CD14-positive monocyte (primary cell): ENCODE measurements at regions not wholly inside any gene's neighbourhood (a gene's known extent, or its start where the extent isn't known, plus 50 kb on each side); places are given as distances from the start of the nearest gene placed in this dataset.

Source experiments
- DNase-seq, 3 donors: peaks; one replicate each; pipeline ENCODE4 v3.0.0-alpha.2; 2011 to 2022
- H2AFZ ChIP-seq: 2 replicates; pipeline ENCODE4 v1.6.0; 2012; ENCODE audit warnings: mild to moderate bottlenecking, low read depth, low read length, inconsistent platforms; ENCODE audit not compliant: insufficient read depth, poor library complexity, severe bottlenecking
- H3K27ac ChIP-seq, 2 donors: 1 replicate in 1 of 2; 2 replicates in 1 of 2; pipeline ENCODE4 v1.5.1; 2012 to 2013; ENCODE audit warnings: low read length in 2 of 2, control low read depth in 1 of 2, inconsistent platforms in 1 of 2, low read depth in 1 of 2, mild to moderate bottlenecking in 1 of 2
- H3K27me3 ChIP-seq, 2 donors: one replicate each; pipeline versions ENCODE4 v1.6.0 to v1.6.1; 2011 to 2013; ENCODE audit warnings: low read length in 2 of 2; ENCODE audit not compliant: control insufficient read depth in 2 of 2, insufficient read depth in 2 of 2
- H3K36me3 ChIP-seq, 2 donors: replicated peaks in 1 of 2; 1 replicate in 1 of 2; 2 replicates in 1 of 2; pipeline versions ENCODE4 v1.5.1 to v1.6.1; 2012 to 2013; ENCODE audit warnings: low read length in 2 of 2, control low read depth in 1 of 2, inconsistent platforms in 1 of 2, mild to moderate bottlenecking in 1 of 2; ENCODE audit not compliant: insufficient read depth in 2 of 2, control insufficient read depth in 1 of 2
- H3K4me1 ChIP-seq, 2 donors: 1 replicate in 1 of 2; 2 replicates in 1 of 2; pipeline versions ENCODE4 v1.5.1 to v1.6.1; 2012 to 2013; ENCODE audit warnings: low read length in 2 of 2, control low read depth in 1 of 2, inconsistent platforms in 1 of 2, mild to moderate bottlenecking in 1 of 2, moderate library complexity in 1 of 2; ENCODE audit not compliant: insufficient read depth in 2 of 2, control insufficient read depth in 1 of 2
- H3K4me2 ChIP-seq: replicated peaks from 2 replicates; pipeline ENCODE3; 2012; ENCODE audit warnings: low read length, moderate library complexity, mild to moderate bottlenecking; ENCODE audit not compliant: poor library complexity, severe bottlenecking; ENCODE audit errors: extremely low read depth
- H3K4me3 ChIP-seq, 3 experiments: fragments of 200-600 bp in 1 of 3; sonication (generic) in 1 of 3; replicated peaks in 1 of 3; 1 replicate in 2 of 3; 2 replicates in 1 of 3; pipeline ENCODE4 v1.5.1; 2011 to 2013; ENCODE audit warnings: low read length in 3 of 3, mild to moderate bottlenecking in 3 of 3, control low read depth in 2 of 3, low read depth in 2 of 3, inconsistent platforms in 1 of 3, moderate library complexity in 1 of 3
- H3K79me2 ChIP-seq: 2 replicates; pipeline ENCODE4 v1.6.0; 2012; ENCODE audit warnings: mild to moderate bottlenecking, control low read depth, inconsistent platforms, low read length, moderate library complexity; ENCODE audit not compliant: insufficient read depth
- H3K9ac ChIP-seq: 2 replicates; pipeline ENCODE4 v1.6.0; 2017; ENCODE audit warnings: low read length, mild to moderate bottlenecking; ENCODE audit not compliant: insufficient read depth, poor library complexity, severe bottlenecking
- H3K9me3 ChIP-seq, 2 donors: replicated peaks in 1 of 2; 1 replicate in 1 of 2; 2 replicates in 1 of 2; pipeline versions ENCODE4 v1.5.1 to v1.6.1; 2012 to 2013; ENCODE audit warnings: low read length in 2 of 2, control low read depth in 1 of 2; ENCODE audit not compliant: control insufficient read depth in 1 of 2, insufficient read depth in 1 of 2
- H4K20me1 ChIP-seq: 2 replicates; pipeline ENCODE4 v1.6.0; 2012; ENCODE audit warnings: mild to moderate bottlenecking, low read length, control low read depth, moderate library complexity; ENCODE audit not compliant: insufficient read depth
- H3K27ac Mint-ChIP-seq, 7 donors: one replicate each; pipeline ENCODE4 v1.8.0; 2020; ENCODE audit warnings: mild to moderate bottlenecking in 7 of 7, mixed read lengths in 7 of 7, moderate library complexity in 6 of 7, inconsistent platforms in 2 of 7
- H3K27me3 Mint-ChIP-seq, 3 donors: one replicate each; pipeline ENCODE4 v1.8.0; 2021 to 2022; ENCODE audit warnings: low read depth in 3 of 3, mild to moderate bottlenecking in 3 of 3, mixed read lengths in 3 of 3, moderate library complexity in 3 of 3, inconsistent platforms in 1 of 3
- H3K36me3 Mint-ChIP-seq, 2 donors: one replicate each; pipeline ENCODE4 v1.8.0; 2020; ENCODE audit warnings: mixed read lengths in 2 of 2, inconsistent platforms in 1 of 2, mild to moderate bottlenecking in 1 of 2
- H3K4me1 Mint-ChIP-seq: one replicate; pipeline ENCODE4 v1.8.0; 2020; ENCODE audit warnings: mild to moderate bottlenecking, mixed read lengths
- H3K4me3 Mint-ChIP-seq, 2 donors: one replicate each; pipeline ENCODE4 v1.8.0; 2020; ENCODE audit warnings: mild to moderate bottlenecking in 2 of 2, mixed read lengths in 2 of 2, moderate library complexity in 1 of 2
- H3K9me3 Mint-ChIP-seq, 7 donors: one replicate each; pipeline ENCODE4 v1.8.0; 2020 to 2022; ENCODE audit warnings: mixed read lengths in 7 of 7, mild to moderate bottlenecking in 6 of 7, moderate library complexity in 6 of 7, inconsistent platforms in 2 of 7
- WGBS: methylation state at CpG from one replicate; pipeline ENCODE4 v1.1.5; 2013; ENCODE audit warnings: missing lambda C conversion rate; ENCODE audit not compliant: insufficient coverage; 5-methylcytosine and 5-hydroxymethylcytosine counted together
- intact Hi-C, 2 donors: fragments of 100-400 bp; cut with micrococcal nuclease; formaldehyde crosslinking; loops; one replicate each; pipeline versions ENCODE4 v1.15.0 to v1.15.1; 2023
- TF ChIP-seq, protein P1 (sequence below): fragments of 200-600 bp; IDR thresholded peaks from one replicate; pipeline ENCODE4 v1.8.0; 2022; ENCODE audit warnings: antibody characterized with exemption, mild to moderate bottlenecking

DNA sequence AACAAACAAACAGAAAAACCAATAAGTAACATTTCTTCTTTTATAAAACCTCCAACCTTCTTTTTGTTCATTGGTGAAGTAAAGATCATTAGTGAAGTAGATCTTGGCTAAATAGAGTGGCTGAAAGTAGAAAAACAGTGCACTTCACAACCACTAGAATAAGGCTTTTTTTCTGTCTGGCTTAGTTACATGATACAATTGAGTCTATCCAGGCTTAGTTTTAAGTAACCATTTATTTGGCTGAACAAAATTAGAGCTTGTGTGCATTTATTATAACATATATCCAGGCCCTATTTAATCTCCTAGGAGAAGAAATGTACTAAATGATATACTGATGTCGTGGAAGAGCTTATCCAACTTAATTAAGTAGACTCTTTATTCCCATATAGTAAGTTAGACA lies 65.8 kb upstream of the STK38L start:
- no CpG with 5 or more reads among the region's 1 CpG for WGBS
- H3K27me3 ChIP-seq = no peaks in the 10 kb centered on the region
- H3K36me3 Mint-ChIP-seq = no peaks in the 10 kb centered on the region
- H3K9me3 Mint-ChIP-seq = peaks cover 0 to 3% (median 1%) of the 10 kb centered on the region in 7 donors
- DNase-seq = no peak
- H3K27ac Mint-ChIP-seq = peak overlapping the region in 2 of 7 donors; percentile 30 to 93
- no peak overlapping the region for H2AFZ ChIP-seq
- H3K36me3 ChIP-seq = no peaks in the 10 kb centered on the region
- TF ChIP-seq, protein P1, sequence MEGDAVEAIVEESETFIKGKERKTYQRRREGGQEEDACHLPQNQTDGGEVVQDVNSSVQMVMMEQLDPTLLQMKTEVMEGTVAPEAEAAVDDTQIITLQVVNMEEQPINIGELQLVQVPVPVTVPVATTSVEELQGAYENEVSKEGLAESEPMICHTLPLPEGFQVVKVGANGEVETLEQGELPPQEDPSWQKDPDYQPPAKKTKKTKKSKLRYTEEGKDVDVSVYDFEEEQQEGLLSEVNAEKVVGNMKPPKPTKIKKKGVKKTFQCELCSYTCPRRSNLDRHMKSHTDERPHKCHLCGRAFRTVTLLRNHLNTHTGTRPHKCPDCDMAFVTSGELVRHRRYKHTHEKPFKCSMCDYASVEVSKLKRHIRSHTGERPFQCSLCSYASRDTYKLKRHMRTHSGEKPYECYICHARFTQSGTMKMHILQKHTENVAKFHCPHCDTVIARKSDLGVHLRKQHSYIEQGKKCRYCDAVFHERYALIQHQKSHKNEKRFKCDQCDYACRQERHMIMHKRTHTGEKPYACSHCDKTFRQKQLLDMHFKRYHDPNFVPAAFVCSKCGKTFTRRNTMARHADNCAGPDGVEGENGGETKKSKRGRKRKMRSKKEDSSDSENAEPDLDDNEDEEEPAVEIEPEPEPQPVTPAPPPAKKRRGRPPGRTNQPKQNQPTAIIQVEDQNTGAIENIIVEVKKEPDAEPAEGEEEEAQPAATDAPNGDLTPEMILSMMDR = no peak
- no peak overlapping the region for H3K4me2 ChIP-seq
- H3K9me3 ChIP-seq = no peaks in the 10 kb centered on the region
- peaks cover 43% of the 10 kb centered on the region for H3K4me1 Mint-ChIP-seq
- peaks cover 41 to 50% of the 10 kb centered on the region in 2 donors for H3K4me1 ChIP-seq
- H4K20me1 ChIP-seq = no peaks in the 10 kb centered on the region
- no peak overlapping the region for H3K9ac ChIP-seq
- H3K4me3 Mint-ChIP-seq = no peak overlapping the region
- intact Hi-C loops = loop anchor here in 1 of 2 donors (5.0 kb wide), 1 partner anchor 64 kb away; the partner anchor contains the start of gene STK38L
- H3K27me3 Mint-ChIP-seq = peaks cover 0 to 7% (median 3%) of the 10 kb centered on the region in 3 donors
- H3K4me3 ChIP-seq = no peak overlapping the region
- H3K27ac ChIP-seq = no peak overlapping the region
- no peaks in the 10 kb centered on the region for H3K79me2 ChIP-seq

DNA sequence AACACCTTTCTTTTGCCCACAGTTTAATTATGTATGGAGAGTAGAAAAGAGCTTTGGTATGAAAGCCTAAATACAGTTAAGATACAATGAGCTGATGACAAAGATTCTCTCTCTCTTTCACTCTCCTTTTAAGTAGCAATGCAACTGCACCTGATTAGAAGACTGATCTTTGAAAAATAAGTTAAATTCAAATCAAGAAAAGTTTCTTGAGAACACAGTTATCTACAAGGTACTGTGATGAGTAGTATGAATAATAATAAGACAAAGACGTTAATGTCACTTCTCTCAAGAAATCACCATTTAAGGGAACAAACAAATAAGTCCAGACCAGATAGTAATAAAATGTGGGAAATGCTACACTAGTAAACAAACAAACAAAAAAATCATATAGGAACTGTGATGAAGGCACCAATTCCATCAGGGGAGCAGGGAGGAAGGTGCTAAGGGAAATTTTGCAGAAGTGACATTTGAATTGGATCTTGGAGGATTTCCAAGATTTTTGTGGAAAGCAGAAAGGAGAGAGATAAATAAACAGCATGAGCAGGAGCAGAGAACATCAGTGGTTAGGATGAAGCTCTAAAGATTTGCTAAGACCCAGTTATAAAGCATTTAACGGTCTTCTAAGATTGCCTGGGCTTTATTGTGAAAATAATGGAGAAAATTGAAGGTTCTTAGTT lies 65.2 kb upstream of the STK38L start:
- Histone ChIP-seq H3K27me3 (no peaks in the 10 kb centered on the region), H3K4me3 (no peak overlapping the region), H2AFZ (no peak overlapping the region), H4K20me1 (no peaks in the 10 kb centered on the region), H3K27ac (peak overlapping the region in 1 of 2 donors; percentile 84), H3K79me2 (no peaks in the 10 kb centered on the region), H3K4me2 (no peak overlapping the region), H3K4me1 (peaks cover 41 to 50% of the 10 kb centered on the region in 2 donors), H3K9ac (no peak overlapping the region), H3K9me3 (no peaks in the 10 kb centered on the region), H3K36me3 (no peaks in the 10 kb centered on the region)
- Mint-ChIP-seq H3K36me3 (no peaks in the 10 kb centered on the region), H3K9me3 (peaks cover 0 to 3% (median 0%) of the 10 kb centered on the region in 7 donors), H3K27ac (peak overlapping the region in 6 of 7 donors; percentile 91 to 97 (median 94)), H3K4me1 (peaks cover 43% of the 10 kb centered on the region), H3K4me3 (peak overlapping the region in 1 of 2 donors; percentile 27), H3K27me3 (peaks cover 0 to 7% (median 3%) of the 10 kb centered on the region in 3 donors)
- whole genome bisulfite sequencing = 91% methylated on average over 1 of the region's 2 CpGs
- intact Hi-C loops = loop anchor here in 1 of 2 donors (5.0 kb wide), 1 partner anchor 63 kb away; the partner anchor contains the start of gene STK38L
- TF ChIP-seq, protein P1 = no peak
- peak in 1 of 3 donors; percentile 15 for DNase-seq
